ENCODE measurements at regions not wholly inside any gene's neighbourhood (a gene's known extent, or its start where the extent isn't known, plus 50 kb on each side); places are given as distances from the start of the nearest gene placed in this dataset.
"Not testable (repeated sequence)": the region's sequence is repeated elsewhere in the genome, so short reads cannot be mapped to it uniquely, and the experiment has no call there.

- no peak for DNase-seq (ENCODE audit: low read depth, low spot score)
- H3K4me3 ChIP-seq (ENCODE audit: low read length): no peak overlapping the region
Observed at GRCh38 chr6:74606582-74607071, 599.2 kb downstream of the COL12A1 start.

- H3K4me3 ChIP-seq (ENCODE audit: low read length): no peak overlapping the region
- no peak for DNase-seq (ENCODE audit: low read depth, low spot score)
Observed at GRCh38 chr6:74605922-74606581, 599.8 kb downstream of the COL12A1 start.

GRCh38 chr6:74604279-74604678, 601.6 kb downstream of the COL12A1 start:
- DNase-seq (ENCODE audit: low read depth, low spot score): no peak
- no peak overlapping the region for H3K4me3 ChIP-seq (ENCODE audit: low read length)

- no peak overlapping the region for H3K4me3 ChIP-seq (ENCODE audit: low read length)
- no peak for DNase-seq (ENCODE audit: low read depth, low spot score)
Observed at GRCh38 chr6:74603322-74604076, 602.4 kb downstream of the COL12A1 start.

- DNase-seq (ENCODE audit: low read depth, low spot score): no peak
- H3K4me3 ChIP-seq (ENCODE audit: low read length): no peak overlapping the region
Observed at GRCh38 chr6:74602206-74602605, 603.6 kb downstream of the COL12A1 start.

- no peak for DNase-seq (ENCODE audit: low read depth, low spot score)
Observed at GRCh38 chr6:74598462-74599393, 607.1 kb downstream of the COL12A1 start.

GRCh38 chr6:74597840-74598239, 608.0 kb downstream of the COL12A1 start:
- H3K4me3 ChIP-seq (ENCODE audit: low read length): no peak overlapping the region
- no peak for DNase-seq (ENCODE audit: low read depth, low spot score)

More at GRCh38 chr6:74598462-74599393, 607.1 kb downstream of the COL12A1 start:
- H3K4me3 ChIP-seq (ENCODE audit: low read length): no peak overlapping the region

- H3K4me3 ChIP-seq (ENCODE audit: low read length): no peak overlapping the region
- no peak for DNase-seq (ENCODE audit: low read depth, low spot score)
Observed at GRCh38 chr6:74597266-74597665, 608.6 kb downstream of the COL12A1 start.

- DNase-seq (ENCODE audit: low read depth, low spot score): no peak
- no peak overlapping the region for H3K4me3 ChIP-seq (ENCODE audit: low read length)
Observed at GRCh38 chr6:74596588-74596987, 609.3 kb downstream of the COL12A1 start.

GRCh38 chr6:74594350-74594749, 611.5 kb downstream of the COL12A1 start:
- DNase-seq (ENCODE audit: low read depth, low spot score); H3K4me3 ChIP-seq (ENCODE audit: low read length): not testable (repeated sequence)

- no peak overlapping the region for H3K4me3 ChIP-seq (ENCODE audit: low read length)
- DNase-seq (ENCODE audit: low read depth, low spot score): no peak
Observed at GRCh38 chr6:74588094-74588832, 617.6 kb downstream of the COL12A1 start.

GRCh38 chr6:74587386-74587785, 618.5 kb downstream of the COL12A1 start:
- H3K4me3 ChIP-seq (ENCODE audit: low read length): no peak overlapping the region
- DNase-seq (ENCODE audit: low read depth, low spot score): no peak

GRCh38 chr6:74585753-74586152, 620.1 kb downstream of the COL12A1 start:
- no peak for DNase-seq (ENCODE audit: low read depth, low spot score)
- H3K4me3 ChIP-seq (ENCODE audit: low read length): no peak overlapping the region

GRCh38 chr6:74581681-74582080, 624.2 kb downstream of the COL12A1 start:
- H3K4me3 ChIP-seq (ENCODE audit: low read length): no peak overlapping the region
- no peak for DNase-seq (ENCODE audit: low read depth, low spot score)

GRCh38 chr6:74579794-74580193, 626.1 kb downstream of the COL12A1 start:
- DNase-seq (ENCODE audit: low read depth, low spot score): no peak
- H3K4me3 ChIP-seq (ENCODE audit: low read length): no peak overlapping the region

- DNase-seq (ENCODE audit: low read depth, low spot score): no peak
Observed at GRCh38 chr6:74579047-74579446, 626.8 kb downstream of the COL12A1 start.

GRCh38 chr6:74578339-74578738, 627.5 kb downstream of the COL12A1 start:
- DNase-seq (ENCODE audit: low read depth, low spot score): no peak
- no peak overlapping the region for H3K4me3 ChIP-seq (ENCODE audit: low read length)

More at GRCh38 chr6:74579047-74579446, 626.8 kb downstream of the COL12A1 start:
- no peak overlapping the region for H3K4me3 ChIP-seq (ENCODE audit: low read length)

GRCh38 chr6:74577619-74578018, 628.2 kb downstream of the COL12A1 start:
- no peak for DNase-seq (ENCODE audit: low read depth, low spot score)
- H3K4me3 ChIP-seq (ENCODE audit: low read length): no peak overlapping the region

GRCh38 chr6:74574794-74575193, 631.1 kb downstream of the COL12A1 start:
- peak; percentile 40 for DNase-seq (ENCODE audit: low read depth, low spot score)
- H3K4me3 ChIP-seq (ENCODE audit: low read length): no peak overlapping the region
